Vagina (tissue), 2 donors: ENCODE measurements at regions not wholly inside any gene's neighbourhood (a gene's known extent, or its start where the extent isn't known, plus 50 kb on each side); places are given as distances from the start of the nearest gene placed in this dataset.

Experiments used
- DNase-seq, 2 donors: peaks; one replicate each; pipeline ENCODE4 v3.0.0-alpha.2; 2017; ENCODE audit errors: extremely low spot score in 2 of 2
- H3K27ac ChIP-seq: fragments of 200-600 bp; sonication (generic); one replicate; pipeline ENCODE4 v1.5.1; 2019
- H3K27me3 ChIP-seq: fragments of 200-600 bp; sonication (generic); one replicate; pipeline ENCODE4 v1.5.1; 2019
- H3K36me3 ChIP-seq, 2 donors: fragments of 200-600 bp; sonication (generic); one replicate each; pipeline ENCODE4 v1.5.1; 2017 to 2019
- H3K4me1 ChIP-seq: fragments of 200-600 bp; sonication (generic); one replicate; pipeline ENCODE4 v1.5.1; 2019
- H3K4me3 ChIP-seq, 2 donors: fragments of 200-600 bp; sonication (generic); 1 replicate in 1 of 2; 2 replicates in 1 of 2; pipeline ENCODE4 v1.5.1; 2016 to 2019
- H3K9me3 ChIP-seq: fragments of 200-600 bp; sonication (generic); one replicate; pipeline ENCODE4 v1.5.1; 2019
- POLR2A ChIP-seq, 2 donors: fragments of 450-650 bp; IDR thresholded peaks; one replicate each; pipeline ENCODE4 v1.6.1; 2017; ENCODE audit warnings: antibody characterized with exemption in 2 of 2, mild to moderate bottlenecking in 2 of 2, moderate library complexity in 2 of 2
- POLR2AphosphoS5 ChIP-seq, 2 donors: sonication (generic); formaldehyde crosslinking; IDR thresholded peaks; one replicate each; pipeline ENCODE4 v1.9.0; 2017; ENCODE audit warnings: antibody characterized with exemption in 2 of 2, mild to moderate bottlenecking in 2 of 2, low read depth in 1 of 2; ENCODE audit not compliant: insufficient read depth in 1 of 2
- intact Hi-C: fragments of 100-400 bp; cut with DNase I; formaldehyde crosslinking; loops from one replicate; pipeline ENCODE4 v1.15.1; 2023
- TF ChIP-seq, protein P1 (sequence below), 3 experiments: fragments of 450-650 bp in 2 of 3; fragments of 200-600 bp in 1 of 3; sonication (generic) in 1 of 3; IDR thresholded peaks; one replicate each; pipeline ENCODE4 v1.5.1; 2017 to 2019; ENCODE audit warnings: antibody characterized with exemption in 3 of 3, mild to moderate bottlenecking in 2 of 3, moderate library complexity in 2 of 3

DNA sequence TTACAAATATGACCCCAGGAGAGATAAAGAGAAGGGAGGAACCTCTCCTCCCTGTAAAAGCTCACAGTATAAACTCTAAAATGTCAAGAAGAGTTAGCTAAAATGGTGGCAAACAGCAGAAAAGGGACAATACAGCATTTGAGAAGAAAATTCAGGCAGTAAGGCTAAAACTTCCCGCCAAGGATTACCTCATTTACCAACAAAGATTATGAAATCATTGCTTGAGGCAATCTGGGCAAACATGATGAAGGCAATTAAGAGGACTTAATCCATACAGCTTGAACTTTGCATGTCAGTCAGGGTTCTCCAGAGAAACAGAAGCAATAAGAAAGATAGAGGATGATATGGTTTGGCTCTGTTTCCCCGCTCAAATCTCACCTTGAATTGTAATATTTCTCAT is 81.4 kb downstream of the CMPK2 start:
- Histone ChIP-seq H3K9me3 (no peaks in the 10 kb centered on the region), H3K36me3 (no peaks in the 10 kb centered on the region), H3K4me3 (no peak overlapping the region), H3K4me1 (no peaks in the 10 kb centered on the region), H3K27me3 (no peaks in the 10 kb centered on the region), H3K27ac (no peak overlapping the region)
- intact Hi-C loops, result no loop called here
- no peak for DNase-seq
- TF ChIP-seq POLR2A (IDR thresholded peaks at IDR 0.05), result no peak
- no peak for TF ChIP-seq POLR2AphosphoS5 (IDR thresholded peaks at IDR 0.05; ENCODE audit: insufficient read depth in 1 of 2, low read depth in 1 of 2)
- TF ChIP-seq, protein P1, sequence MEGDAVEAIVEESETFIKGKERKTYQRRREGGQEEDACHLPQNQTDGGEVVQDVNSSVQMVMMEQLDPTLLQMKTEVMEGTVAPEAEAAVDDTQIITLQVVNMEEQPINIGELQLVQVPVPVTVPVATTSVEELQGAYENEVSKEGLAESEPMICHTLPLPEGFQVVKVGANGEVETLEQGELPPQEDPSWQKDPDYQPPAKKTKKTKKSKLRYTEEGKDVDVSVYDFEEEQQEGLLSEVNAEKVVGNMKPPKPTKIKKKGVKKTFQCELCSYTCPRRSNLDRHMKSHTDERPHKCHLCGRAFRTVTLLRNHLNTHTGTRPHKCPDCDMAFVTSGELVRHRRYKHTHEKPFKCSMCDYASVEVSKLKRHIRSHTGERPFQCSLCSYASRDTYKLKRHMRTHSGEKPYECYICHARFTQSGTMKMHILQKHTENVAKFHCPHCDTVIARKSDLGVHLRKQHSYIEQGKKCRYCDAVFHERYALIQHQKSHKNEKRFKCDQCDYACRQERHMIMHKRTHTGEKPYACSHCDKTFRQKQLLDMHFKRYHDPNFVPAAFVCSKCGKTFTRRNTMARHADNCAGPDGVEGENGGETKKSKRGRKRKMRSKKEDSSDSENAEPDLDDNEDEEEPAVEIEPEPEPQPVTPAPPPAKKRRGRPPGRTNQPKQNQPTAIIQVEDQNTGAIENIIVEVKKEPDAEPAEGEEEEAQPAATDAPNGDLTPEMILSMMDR (IDR thresholded peaks at IDR 0.05), result no peak

DNA sequence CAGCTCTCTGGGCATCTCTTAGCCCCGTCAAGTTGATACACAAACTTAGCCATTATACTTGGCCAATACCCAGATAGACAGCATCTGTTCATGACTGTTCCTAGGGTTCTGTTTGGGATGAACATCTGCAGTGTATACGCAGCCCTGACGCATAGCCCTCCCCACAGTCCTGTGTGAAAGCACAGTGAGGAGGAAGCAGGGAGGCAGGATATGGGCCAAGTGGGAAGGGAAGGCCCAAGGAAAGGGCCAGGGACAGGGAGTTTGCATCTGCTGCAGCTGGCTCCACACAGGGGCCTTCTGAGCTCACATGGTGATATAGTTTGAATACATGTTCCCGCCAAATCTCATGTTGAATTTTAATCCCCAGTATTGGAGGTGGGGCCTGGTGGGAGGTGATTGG is 80.2 kb downstream of the CMPK2 start:
- Histone ChIP-seq H3K36me3 (no peaks in the 10 kb centered on the region), H3K4me3 (no peak overlapping the region), H3K27ac (no peak overlapping the region), H3K4me1 (no peaks in the 10 kb centered on the region), H3K9me3 (no peaks in the 10 kb centered on the region), H3K27me3 (no peaks in the 10 kb centered on the region)
- intact Hi-C loops, result no loop called here
- no peak for TF ChIP-seq POLR2AphosphoS5 (IDR thresholded peaks at IDR 0.05; ENCODE audit: insufficient read depth in 1 of 2, low read depth in 1 of 2)
- TF ChIP-seq, protein P1 (IDR thresholded peaks at IDR 0.05), result no peak
- no peak for TF ChIP-seq POLR2A (IDR thresholded peaks at IDR 0.05)
- no peak for DNase-seq

DNA sequence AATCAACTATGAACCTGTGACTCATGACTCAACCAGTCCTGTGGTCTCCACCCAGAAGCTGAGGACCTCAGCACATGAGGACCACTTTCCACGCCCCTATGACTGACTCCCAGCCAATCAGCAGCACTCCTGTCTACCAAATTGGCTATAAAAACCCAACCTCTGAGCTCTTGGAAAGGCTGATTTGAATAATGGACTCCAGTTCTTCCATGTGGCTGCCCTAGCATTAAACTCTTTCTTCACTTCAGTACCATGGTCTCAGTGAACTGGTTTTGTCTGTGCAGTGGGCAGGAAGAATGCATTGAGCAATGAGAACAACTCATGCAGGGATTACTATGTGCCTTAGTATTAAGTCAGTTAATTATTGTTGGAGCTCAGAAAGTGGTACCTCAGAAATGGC is 78.3 kb downstream of the CMPK2 start:
- Histone ChIP-seq H3K36me3 (no peaks in the 10 kb centered on the region), H3K27ac (no peak overlapping the region), H3K9me3 (no peaks in the 10 kb centered on the region), H3K27me3 (no peaks in the 10 kb centered on the region), H3K4me1 (no peaks in the 10 kb centered on the region), H3K4me3 (no peak overlapping the region)
- TF ChIP-seq POLR2A (IDR thresholded peaks at IDR 0.05) (no peak), POLR2AphosphoS5 (IDR thresholded peaks at IDR 0.05; ENCODE audit: insufficient read depth in 1 of 2, low read depth in 1 of 2) (no peak)
- TF ChIP-seq, protein P1 (IDR thresholded peaks at IDR 0.05), result no peak
- intact Hi-C loops, result no loop called here
- DNase-seq, result no peak

DNA sequence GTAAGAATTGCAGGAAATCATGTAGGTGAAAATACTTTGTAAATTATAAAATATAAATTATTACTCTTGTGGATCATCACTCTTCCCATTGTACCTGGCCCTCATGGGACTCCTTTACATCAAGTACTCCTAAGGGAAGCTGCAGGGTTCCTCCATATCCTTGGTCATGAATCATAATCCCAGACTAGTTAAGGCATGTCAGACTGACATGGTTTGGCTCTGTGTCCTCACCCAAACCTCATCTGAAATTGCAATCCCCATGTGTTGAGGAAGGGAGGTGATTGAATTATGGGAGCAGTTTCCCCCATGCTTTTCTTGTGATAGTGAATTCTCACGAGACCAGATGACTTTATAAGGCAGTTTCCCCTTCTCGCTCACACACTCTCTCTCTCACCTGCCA is 77.1 kb downstream of the CMPK2 start:
- Histone ChIP-seq H3K4me3 (no peak overlapping the region), H3K27ac (no peak overlapping the region), H3K27me3 (no peaks in the 10 kb centered on the region), H3K9me3 (no peaks in the 10 kb centered on the region), H3K36me3 (no peaks in the 10 kb centered on the region), H3K4me1 (no peaks in the 10 kb centered on the region)
- no peak for TF ChIP-seq POLR2AphosphoS5 (IDR thresholded peaks at IDR 0.05; ENCODE audit: insufficient read depth in 1 of 2, low read depth in 1 of 2)
- no peak for TF ChIP-seq POLR2A (IDR thresholded peaks at IDR 0.05)
- TF ChIP-seq, protein P1 (IDR thresholded peaks at IDR 0.05), result no peak
- intact Hi-C loops, result no loop called here
- no peak for DNase-seq

DNA sequence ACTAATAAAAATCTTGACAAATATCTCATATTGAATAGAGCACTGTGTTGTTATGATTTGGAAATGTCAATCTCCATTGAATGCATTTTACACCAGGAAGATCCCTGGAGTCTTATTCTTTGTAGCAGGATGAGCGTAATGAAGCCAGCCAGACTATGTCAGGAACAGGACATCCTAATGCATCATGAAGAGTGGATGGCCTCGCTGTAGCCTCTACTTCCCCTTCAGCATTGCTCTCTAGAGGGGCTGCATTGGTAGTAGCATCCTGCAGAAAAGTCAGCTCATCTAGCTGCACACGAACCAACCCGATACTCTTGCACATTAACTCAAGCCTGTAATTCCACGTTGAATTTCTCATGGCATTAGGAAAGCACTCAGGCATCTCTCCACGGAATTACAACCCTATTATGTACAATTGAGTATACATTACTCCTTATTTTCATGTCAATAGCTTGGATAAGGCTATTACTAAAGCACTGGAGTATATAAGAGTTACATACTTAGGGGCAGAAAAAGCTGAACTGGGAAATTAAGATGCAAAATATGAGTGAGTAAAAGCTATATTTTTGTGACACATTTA is 76.1 kb downstream of the CMPK2 start:
- no peak for DNase-seq
- no peaks in the 10 kb centered on the region for H3K4me1 ChIP-seq
- no peaks in the 10 kb centered on the region for H3K27me3 ChIP-seq
- no peak overlapping the region for H3K27ac ChIP-seq
- TF ChIP-seq, protein P1 (IDR thresholded peaks at IDR 0.05), result no peak
- no peak for TF ChIP-seq POLR2A (IDR thresholded peaks at IDR 0.05)
- TF ChIP-seq POLR2AphosphoS5 (IDR thresholded peaks at IDR 0.05; ENCODE audit: insufficient read depth in 1 of 2, low read depth in 1 of 2), result no peak
- intact Hi-C loops, result no loop called here
- H3K36me3 ChIP-seq, result no peaks in the 10 kb centered on the region
- no peak overlapping the region for H3K4me3 ChIP-seq
- no peaks in the 10 kb centered on the region for H3K9me3 ChIP-seq
